GM19467 (cell line): ENCODE measurements at regions not wholly inside any gene's neighbourhood (a gene's known extent, or its start where the extent isn't known, plus 50 kb on each side); places are given as distances from the start of the nearest gene placed in this dataset.

ENCODE experiments used
- ATAC-seq: cut with Tn5 transposase; IDR thresholded peaks from one replicate; pipeline ENCODE4 v1.9.1; 2021; ENCODE audit warnings: mild to moderate bottlenecking, moderate library complexity; ENCODE audit not compliant: unreplicated experiment

DNA sequence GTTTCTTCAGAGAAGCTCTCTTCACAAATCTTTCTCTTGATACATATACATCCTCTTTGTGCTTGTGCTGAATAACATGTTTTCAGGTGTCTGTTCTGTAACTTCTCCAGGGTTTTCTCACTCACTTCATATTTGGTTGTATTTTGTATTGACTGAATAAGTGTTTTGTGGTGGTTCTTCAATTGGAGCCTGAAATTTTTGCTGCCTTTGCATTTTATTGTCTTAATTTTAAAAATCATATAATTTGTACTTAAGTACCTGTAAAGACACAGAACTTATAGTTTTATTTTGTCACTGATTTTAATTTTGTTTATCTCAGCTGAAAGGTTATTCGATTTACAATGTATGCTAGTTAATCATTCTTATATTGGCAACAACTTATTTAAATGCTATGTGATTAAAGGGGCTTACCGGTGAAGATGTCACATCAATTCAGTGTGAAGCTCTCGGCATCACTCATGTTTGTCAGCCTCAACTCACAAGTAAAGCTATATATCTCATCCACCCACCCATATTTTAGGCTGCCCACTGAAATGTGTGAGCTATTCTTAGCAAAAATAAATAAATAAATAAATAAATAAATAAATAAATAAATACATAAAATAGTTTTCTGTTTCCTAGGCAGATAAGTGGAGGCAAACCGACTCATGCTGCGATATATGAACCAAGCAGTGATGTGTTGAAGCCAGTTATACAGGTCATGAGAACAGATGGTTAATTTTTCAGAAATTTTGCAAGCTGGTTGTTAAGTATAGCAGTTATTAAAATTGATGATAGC, 76.4 kb upstream of the FSTL5 start:
- ATAC-seq, result no peak

DNA sequence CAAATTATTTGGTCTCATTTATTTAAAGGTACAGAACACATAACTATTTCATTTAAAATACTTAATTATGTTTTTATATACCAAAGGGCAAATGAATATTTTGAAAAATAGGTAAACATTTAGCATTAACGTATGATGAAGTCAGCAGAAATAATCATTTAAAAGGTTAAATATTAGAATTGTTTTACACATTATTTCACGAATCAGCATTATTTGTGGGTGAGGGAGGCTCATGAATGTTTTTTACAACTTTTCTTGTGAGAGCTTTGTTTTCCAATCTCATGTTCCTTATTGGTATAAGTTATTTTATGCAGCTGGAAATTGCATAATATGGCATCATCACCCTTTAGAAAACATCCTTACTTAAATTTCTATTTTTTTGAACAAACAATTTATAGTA, 73.9 kb upstream of the FSTL5 start:
- no peak for ATAC-seq

DNA sequence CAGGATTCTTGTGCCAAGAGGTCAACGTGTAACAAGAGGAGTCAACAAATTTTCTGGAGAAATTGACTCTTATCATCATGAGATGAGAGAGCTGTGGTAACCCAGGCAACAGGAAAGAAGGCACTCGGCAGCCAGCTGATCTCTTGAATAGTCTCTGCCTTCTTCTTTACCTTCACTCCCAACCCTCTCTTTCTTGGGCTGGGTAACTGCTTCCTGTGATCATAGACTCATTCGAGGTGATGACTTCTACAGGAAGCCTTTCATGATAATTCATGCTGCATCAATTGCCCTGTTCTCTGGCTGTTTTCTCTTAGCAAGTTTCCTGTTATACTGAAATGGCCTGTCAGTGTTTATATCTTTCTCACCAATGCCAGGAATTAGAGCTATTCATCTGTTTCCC, 70.8 kb upstream of the FSTL5 start:
- ATAC-seq, result no peak

DNA sequence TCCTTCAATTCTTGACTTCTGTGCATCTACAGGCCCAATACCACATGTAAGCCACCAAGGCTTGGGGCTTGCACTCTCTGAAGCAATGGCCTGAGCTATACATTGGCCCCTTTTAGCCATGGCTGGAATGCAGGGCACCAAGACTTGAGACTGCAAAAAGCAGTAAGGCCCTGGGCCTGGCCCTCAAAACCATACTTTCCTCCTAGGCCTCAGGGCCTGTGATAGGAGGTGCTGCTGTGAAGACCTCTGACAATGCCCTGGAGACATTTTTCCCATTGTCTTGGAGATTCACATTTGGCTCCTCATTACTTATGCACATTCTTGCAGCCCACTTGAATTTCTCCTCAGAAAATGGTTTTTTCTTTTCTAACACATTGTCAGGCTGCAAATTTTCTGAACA, 68.5 kb upstream of the FSTL5 start:
- no peak for ATAC-seq

DNA sequence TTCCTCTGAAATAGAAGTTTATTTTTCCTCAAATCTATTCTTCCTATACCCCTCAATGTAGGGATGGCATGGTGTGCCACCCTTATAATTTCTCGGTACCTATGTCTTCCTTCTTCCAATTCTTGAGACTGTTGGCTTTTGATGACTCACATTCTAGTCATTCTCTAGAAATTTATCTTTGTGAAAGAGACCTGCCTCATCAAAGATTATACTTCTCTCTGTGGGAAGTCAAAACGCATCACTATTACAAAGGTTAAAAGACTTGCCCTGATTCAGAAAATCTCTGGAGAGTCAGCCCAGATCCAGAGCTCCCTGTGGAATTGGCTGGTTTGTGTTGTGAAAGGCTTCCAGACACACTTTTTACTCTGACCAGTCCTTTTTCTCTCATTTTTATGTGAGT, 65.9 kb upstream of the FSTL5 start:
- no peak for ATAC-seq

DNA sequence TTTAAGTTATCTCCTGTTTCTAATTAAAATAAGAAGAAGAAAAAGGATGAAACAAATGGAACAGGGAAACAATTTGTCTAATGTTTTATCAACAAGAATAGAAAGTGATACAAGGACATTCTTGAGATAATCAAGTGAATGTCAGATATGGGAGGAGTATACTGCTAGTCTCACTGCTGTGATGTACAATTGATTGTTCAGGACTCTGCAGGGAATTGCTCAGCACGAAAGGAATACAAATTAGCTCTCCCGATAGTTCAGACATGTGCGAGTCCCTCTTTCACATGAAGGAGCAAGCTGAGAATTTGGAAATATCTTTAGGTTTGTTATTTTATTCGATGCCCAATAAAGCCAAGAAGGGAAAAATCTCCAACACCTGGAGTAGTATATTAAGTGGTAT, 57.3 kb upstream of the FSTL5 start:
- ATAC-seq, result no peak
